ENCODE measurements at regions not wholly inside any gene's neighbourhood (a gene's known extent, or its start where the extent isn't known, plus 50 kb on each side); places are given as distances from the start of the nearest gene placed in this dataset.
"Not testable (repeated sequence)": the region's sequence is repeated elsewhere in the genome, so short reads cannot be mapped to it uniquely, and the experiment has no call there.

DNA sequence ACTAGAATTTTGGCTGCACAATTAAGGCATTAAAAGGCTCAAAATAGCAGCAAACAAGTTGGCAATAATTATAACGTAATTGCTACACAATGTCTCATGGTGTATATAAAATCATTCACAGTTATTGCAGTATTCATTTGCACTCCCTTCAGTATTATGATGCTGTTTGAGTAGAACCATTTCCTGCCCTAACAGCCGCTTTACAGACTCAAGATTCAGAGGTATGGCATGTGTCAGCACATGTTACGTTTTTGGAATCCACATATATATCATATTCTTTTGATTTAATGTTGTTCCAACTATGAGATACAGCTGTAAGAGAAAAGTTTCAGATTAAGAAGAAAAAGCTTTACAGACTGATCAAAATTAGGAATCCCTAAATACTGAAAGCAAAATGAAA lies 56.3 kb upstream of the NCKAP5 start:
- DNase-seq (ENCODE audit: low spot score), result no peak

DNA sequence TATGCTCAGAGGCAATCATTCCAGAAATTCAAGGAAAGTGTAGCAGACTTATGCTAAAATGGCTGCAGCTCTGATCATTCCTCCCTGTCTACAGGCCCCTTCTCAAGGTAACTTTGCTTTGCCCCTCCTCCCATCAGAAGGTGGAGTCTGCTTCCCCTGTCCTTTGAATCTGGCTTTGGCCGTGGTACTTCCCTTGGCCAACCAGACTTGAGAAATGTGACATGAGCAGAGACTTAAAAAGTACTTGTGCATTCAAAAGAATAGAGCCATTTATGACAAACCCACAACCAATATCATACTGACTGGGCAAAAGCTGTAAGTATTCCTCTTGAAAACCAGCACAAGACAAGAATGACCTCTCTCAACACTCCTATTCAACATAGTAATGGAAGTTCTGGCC lies 59.5 kb upstream of the NCKAP5 start:
- DNase-seq (ENCODE audit: low spot score), result no peak

DNA sequence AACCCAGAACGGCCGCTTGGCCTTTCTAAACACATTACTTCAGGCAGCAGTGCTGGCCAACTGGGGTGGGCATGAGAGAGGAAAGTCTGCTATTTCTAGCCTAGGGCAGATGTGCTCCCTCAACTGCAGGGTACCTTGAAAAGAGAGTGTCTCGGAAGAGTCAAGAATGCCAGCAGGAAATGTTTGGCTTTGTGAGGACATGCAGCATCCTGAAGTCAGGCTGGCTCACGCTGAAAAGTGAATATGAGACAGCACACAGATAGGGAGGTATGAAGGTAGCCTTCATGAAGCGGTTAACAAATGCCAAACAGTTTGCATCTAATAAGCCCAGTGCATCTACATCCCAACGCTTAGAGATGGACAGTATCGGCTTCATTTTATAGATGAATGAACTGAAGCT lies 65.0 kb upstream of the NCKAP5 start:
- no peak for DNase-seq (ENCODE audit: low spot score)

DNA sequence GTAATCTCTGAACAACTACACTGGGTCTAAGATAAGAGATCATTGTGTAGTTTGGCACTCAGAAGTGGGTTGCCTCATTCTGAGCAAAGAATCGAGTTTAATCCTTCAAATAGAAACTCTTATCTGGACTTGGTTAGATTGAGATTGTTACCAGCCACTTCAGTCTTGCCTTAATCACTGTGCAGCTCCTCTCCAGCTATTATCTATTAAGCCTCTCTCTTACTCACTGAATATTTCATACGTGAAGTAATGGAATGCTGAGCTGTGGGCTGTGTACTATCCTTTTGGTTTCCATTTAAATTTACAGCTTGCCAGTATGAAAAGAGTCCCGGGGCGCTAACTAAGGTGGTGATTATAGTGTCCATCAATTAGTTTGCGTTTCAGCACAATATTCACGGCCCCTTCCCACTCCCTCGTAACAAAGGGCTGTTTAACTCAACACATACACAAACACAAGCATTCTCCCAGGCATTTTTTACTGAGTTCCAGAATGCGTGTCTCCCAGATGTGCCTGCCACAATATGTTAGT lies 65.7 kb upstream of the NCKAP5 start:
- DNase-seq (ENCODE audit: low spot score), result no peak

DNA sequence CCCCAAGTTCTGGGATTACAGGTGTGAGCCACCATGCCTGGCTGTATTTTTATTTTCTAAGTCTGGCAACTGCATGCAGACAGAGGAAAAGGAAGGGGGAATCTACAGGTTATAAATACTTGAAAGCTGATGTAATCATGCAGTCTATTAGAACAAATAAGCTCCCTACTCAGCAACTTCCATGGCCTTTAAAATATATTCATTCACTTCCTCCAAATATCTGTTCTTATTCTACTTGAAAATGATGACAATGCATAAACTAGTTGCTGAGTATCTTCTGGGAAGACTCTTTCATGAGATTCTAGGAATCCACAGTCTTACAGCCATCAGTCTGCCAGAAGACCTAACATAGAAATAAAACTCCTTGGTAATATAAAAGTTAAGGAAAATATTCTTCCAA lies 66.9 kb upstream of the NCKAP5 start:
- no peak for DNase-seq (ENCODE audit: low spot score)

DNA sequence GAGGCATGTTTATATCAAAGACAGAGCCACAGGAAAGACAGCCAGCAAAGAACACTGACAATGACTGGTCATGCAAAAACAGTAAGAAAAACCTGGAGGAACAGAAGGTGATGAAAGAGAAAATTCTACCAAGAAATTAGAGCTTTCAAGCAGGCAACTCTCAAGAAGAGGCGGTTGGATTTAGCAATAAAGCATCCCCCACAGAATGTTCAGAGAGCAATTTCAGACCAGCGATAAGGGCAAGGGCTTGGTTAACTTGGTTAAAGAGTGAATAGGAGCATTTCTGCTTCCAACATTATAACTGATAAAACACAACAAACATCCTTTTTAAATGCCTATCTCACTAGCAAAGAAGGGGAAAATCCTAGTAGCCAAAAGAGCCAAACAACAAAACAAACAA lies 68.0 kb upstream of the NCKAP5 start:
- no peak for DNase-seq (ENCODE audit: low spot score)

DNA sequence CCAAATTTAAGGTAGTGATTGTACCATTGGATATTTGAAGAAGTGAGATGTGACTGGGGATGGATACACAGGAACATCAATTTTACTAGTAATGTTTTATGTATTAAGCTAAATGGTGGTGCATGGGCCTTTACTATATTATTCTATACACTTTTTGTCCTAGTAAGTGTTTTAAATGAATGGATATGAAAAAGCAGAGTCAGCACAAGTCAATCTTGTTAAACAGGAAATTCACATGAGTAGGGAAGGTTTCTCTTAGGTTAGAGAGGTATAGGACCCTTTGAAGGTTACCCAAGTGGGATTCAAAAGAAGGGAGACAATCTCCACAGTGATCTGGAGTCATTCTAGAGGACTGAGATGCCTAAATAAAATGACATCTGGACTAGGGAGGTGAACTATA lies 71.8 kb upstream of the NCKAP5 start:
- DNase-seq (ENCODE audit: low spot score), result no peak

DNA sequence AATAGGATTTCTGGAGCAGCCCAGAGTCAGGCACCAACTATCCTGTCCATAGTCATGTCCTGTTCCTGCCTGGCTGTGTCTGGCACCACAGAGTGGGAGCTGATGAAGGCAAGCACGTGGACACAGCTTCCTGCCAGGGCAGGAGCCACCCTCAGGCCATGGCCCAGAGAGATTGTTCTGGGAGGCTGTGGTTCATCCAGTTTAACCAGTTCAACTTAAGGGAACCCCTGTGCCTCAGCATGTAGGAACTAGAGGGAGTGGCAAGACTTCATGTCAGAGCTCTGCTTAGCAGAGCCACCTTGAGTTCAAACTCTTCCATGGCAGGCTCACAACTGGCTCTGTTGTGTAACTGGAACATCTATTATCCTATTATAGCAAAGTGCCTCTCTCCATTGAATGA lies 73.2 kb upstream of the NCKAP5 start:
- no peak for DNase-seq (ENCODE audit: low spot score)

DNA sequence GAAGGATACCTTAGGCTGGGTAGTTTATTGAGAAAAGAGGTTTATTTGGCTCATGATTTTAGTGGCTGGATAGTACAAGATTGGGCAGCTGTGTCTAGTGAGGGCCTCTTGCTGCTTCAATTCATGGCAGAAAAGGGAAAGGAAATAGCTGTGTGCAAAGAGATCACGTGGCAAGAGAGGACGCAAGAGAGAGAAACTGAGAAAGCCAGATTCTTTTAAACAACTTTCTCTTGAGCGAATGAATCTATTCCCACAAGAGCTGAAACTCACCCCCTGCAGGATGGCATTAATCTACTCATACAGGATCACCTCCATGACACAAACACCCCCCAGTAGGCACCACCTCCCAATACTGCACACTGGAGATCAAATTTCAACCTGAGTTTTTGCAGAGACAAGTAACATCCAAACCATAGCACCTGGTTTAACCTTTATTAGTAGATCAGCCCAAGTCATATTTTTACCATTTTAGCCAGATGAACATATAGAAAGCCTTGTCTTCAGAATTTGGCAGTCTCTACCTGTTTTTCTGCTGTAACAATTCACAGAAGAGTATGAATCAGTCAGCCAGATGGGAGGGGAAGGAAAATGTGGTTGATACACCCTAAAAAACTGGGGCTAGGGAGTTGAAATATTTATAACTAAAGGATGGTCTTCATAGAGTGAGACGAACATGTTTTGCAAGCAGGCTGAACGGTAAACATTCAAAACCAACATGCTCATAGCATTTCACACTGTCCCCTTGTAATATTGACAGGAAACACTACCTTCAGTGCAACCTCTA lies 73.9 kb upstream of the NCKAP5 start:
- no peak for DNase-seq (ENCODE audit: low spot score)

DNA sequence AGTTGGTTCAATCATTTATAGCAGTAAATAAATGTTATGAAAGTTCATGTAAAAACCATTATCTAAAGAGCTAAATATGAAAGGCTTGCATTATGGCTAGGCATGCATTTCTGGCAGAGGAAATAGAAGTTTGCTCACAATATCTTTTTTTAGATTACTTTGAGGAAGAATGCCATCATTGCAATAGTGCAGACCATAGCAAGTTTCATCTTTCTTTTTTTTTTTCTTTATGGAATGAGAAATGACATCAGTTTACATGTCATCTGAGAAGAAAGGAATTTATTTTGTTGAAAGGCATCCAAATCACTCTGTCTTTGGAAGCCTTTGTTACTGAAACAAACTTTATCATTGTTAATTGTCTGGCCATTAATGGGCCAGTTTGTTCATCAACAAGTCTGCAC lies 74.5 kb upstream of the NCKAP5 start:
- DNase-seq (ENCODE audit: low spot score), result no peak

DNA sequence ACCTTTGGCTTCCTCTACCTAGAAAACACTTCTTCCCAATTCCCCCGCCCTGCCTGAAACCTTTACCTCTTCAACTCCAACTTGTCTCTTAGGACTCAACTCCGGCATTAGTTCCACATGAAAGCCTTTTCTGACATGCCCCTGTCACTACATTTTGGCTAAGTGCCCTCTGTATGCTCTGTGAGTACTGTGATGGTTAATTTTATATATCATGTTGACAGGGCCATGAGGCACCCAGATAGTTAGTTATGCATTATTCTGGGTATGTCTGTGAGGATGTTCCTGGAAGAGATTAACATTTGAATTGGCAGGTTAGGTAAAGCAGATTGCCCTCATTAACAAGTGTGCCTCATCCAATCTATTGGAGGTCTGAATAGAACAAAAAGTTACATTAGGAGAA lies 75.6 kb upstream of the NCKAP5 start:
- no peak for DNase-seq (ENCODE audit: low spot score)

DNA sequence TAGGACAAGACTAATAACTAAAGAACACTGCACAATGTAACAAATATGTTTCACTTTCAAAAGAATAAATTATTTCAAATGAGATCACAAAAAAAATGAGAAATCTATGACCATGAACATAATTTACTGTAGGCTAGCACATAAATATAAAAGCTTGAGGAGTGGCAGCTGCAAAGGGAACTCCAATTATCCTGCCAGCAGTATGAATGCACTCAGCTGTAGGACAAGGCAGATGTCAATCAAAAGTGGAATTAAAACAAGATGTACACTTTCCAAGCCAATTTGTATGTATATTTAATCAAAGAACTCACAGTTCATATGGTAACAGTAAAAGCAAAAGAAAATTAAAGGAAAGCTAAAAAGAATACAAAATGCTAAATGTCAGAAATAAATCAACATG lies 76.6 kb upstream of the NCKAP5 start:
- no peak for DNase-seq (ENCODE audit: low spot score)

DNA sequence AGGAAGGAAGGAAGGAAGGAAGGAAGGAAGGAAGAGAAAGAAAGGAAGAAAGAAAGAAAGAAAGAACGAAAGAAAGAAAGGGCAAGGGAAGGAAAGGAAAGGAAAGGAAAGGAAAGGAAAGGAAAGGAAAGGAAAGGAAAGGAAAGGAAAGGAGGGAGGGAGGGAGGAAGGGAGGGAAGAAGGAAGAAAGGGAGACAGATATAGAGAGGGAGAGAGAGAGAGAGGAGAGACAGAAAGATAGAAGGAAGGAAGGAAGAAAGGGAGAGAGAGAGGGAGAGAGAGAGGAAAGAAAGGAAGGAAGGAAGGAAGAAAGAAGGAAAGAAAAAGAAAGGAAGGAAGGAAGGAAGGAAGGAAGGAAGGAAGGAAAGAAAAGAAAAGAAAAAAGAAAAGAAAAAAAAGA lies 79.1 kb upstream of the NCKAP5 start:
- not testable (repeated sequence) for DNase-seq (ENCODE audit: low spot score)

DNA sequence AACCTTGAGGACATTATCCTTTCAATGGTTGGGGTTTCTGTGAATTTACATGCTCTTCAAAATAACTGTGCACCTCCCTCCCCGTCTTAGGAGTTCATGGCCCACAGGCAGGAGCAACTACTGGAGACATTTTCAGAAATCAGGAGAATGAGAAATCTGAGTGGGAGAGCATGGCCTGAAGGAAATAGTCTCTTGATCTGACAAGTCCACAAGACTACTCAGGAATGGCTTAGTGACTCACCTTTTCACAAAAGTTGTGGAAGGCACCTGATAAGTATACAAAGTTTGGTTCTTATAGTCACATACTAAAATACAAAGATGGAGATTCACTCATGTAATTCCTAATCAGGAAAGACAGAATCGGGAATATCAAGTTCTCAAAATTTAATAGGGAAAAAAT lies 83.6 kb upstream of the NCKAP5 start:
- no peak for DNase-seq (ENCODE audit: low spot score)

DNA sequence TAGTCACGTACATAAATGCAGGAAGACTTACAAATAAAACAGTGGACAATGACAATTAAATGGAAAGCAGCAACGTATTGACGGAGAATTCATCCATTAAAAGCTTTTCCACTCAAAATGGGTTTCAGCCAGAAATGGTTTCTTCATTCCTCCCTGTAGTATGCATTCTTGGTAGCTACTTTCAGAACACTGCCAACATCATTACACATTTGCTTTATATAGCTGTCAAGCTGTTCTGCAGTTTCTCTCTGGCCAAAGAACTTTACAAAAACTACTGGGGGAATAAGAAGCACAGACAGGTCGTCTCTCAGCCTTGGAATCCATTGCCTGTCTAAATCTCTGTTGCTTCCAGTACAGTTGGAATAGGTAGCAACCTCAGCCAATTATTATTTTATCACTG lies 84.1 kb upstream of the NCKAP5 start:
- no peak for DNase-seq (ENCODE audit: low spot score)

DNA sequence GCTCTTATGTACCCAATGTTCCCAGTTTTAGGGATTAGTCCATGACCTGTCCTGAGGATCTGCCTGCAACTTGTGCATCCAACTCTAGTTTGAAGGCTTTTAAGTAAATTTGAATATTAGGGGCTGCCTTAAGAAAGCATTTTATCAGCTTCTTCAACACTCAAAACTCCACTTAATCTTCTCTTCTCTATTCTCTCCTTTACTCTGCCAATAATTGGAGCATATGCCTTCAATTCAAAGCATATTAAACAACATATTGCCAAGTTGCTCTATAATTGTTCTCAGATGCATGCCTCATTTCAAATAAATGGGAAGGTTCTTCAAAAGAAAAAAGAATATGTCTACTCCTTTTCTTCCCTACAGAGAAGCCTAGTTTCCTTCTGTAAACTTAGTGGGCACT lies 84.8 kb upstream of the NCKAP5 start:
- no peak for DNase-seq (ENCODE audit: low spot score)

DNA sequence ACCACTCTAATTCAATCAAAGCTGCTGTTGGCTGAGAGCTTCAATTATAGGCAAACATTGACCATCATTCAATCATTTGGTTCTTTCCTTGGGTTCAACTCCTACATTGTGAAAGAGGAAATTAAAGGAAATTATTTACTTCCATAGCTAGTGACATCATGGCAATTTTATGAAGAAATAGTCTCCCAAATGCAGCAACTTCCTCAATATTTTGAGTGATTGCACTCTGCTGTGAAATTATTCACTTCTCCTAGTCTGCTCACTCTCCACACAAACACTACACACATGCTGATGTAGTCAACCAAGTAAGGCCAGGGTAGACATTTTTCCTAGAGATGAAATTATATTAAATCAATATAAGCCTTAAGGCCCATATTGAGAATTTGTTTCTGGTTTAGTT lies 86.7 kb upstream of the NCKAP5 start:
- DNase-seq (ENCODE audit: low spot score), result no peak

DNA sequence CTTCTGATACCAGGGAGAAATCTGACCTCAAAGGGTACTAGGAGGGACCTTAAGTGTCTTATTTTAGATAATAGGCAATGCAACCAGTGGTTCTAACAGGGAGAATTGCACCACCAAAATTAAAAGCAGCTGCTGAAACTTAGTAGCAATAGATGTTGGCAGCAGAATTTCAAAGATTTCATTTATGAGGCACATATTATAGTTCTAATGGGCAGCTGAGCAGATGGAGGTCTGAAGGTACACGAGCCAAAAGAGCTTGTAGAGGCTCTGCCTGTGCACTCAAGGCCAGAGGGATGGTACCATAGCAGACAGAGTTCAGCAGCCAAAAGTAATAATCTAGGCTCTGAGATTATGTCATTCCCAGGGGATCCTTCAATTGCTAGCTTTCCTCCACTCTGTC lies 87.3 kb upstream of the NCKAP5 start:
- DNase-seq (ENCODE audit: low spot score), result no peak

DNA sequence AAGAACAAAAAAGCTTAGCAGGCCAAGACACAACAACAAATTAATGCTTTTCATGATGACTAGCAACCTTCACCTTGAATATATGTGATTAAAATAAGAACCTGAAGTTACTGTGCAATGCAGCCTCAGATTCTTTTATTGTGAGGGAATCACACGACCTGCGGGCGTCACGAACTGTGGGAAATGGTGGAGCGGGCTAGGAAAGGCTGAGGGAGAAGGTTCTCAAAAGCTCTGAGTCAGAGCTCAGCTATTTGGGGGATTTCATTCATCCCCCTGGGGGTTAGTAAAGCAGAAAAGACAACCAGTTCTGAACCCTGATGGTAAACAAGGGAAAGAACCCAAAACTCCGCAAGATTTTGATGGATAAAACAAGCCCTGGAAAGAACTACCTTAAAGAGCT lies 89.3 kb upstream of the NCKAP5 start:
- DNase-seq (ENCODE audit: low spot score), result no peak

DNA sequence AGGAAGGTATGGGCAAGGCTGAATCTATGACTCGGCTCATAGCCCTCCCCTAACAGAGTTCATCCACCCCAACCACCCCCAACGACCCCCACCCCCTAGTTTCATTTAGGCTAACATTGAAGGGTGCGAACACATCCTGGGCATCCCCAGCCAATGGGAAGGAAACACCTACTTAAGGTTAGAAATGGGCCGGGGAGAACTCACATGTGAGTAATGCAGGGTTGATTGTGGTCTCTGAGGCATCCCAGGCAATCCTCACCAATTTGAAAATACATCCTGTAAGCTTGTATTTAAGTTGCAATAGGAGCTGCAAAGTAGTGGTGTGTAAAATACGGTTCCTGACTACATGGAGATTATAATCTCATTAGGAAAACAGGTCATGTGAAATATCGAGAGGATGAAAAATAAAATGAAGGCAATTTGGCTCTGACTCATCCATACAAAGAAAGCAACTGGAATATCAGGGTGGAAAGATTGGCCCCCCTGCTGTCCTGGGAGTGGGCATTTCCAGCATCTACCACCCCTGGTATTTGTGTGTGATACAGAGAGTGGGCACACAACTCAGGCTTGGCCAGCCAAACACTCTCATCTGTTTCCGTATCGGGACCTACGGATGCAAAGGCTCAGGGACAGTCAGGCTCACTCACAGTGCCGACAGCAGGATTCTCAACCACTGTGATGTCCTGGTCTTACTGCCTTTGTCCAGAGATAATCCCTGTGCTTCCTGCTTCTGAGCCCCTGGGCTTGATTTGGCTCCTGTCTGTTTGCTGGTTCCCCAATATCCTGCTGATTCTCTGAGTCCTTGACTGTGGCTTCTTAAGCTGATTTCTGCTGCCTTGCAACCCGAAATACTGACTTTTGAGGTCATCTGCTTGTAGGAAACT lies 90.0 kb upstream of the NCKAP5 start:
- no peak for DNase-seq (ENCODE audit: low spot score)

DNA sequence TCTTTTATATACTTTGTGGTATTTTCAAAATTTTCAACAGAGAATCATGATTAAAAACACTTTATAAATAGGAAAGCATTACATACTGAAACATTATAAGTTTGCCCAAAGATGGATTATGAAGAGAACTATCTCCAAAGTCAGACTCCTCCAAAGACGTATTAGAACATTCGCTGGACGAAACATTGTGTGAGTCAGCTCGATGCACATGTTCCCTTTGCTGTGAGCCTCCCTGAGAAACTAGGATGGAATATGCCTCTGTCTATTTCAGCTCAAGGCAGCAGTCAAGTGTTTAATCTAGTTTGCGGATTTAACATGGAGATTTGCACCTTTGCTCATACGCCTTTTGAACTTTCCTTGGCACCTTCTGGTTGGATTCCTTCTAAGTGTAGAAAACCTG lies 92.2 kb upstream of the NCKAP5 start:
- DNase-seq (ENCODE audit: low spot score), result no peak

DNA sequence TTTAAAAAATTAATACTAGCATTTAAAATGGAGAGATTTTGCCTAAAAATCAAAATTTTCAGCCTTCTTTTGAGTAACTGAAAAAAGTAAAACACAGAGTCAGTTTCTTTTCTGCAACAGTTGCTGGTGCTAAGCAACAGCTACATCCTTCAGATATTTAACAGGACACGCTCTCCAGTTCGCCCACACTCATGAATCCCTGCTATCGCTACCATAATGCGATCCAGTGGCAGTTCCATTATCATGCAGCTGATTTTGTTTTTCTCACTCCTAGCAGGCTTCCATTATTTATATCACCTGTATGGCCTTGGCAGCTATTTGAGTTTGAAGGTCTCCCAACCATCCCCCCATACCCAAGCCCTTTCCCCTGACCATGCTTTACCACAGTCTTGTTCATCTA lies 93.1 kb upstream of the NCKAP5 start:
- no peak for DNase-seq (ENCODE audit: low spot score)

DNA sequence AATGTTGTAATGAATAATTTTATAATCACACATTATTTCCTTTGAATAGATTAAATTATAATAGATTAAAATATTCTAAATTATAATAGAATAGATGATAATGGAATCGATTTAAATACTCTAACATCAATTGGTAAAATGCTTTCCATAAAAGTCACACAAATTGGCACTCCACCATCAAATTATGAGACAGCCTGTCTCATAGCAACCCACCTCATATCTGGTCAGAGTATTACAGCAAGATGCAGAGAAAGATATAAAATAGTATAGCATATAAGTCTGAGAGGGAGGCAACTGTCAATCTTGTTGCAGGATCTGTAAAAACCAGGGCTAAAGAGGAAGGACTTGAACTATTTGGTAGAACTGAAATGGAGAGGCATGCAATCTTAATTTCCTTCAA lies 98.4 kb upstream of the NCKAP5 start:
- no peak for DNase-seq (ENCODE audit: low spot score)
